Fibroblast of skin of right quadriceps (primary cell): ENCODE measurements at regions not wholly inside any gene's neighbourhood (a gene's known extent, or its start where the extent isn't known, plus 50 kb on each side); places are given as distances from the start of the nearest gene placed in this dataset.
"Not testable (repeated sequence)": the region's sequence is repeated elsewhere in the genome, so short reads cannot be mapped to it uniquely, and the experiment has no call there.

Experiments
- DNase-seq: peaks from one replicate; pipeline ENCODE4 v3.0.0-alpha.2; 2013

DNA sequence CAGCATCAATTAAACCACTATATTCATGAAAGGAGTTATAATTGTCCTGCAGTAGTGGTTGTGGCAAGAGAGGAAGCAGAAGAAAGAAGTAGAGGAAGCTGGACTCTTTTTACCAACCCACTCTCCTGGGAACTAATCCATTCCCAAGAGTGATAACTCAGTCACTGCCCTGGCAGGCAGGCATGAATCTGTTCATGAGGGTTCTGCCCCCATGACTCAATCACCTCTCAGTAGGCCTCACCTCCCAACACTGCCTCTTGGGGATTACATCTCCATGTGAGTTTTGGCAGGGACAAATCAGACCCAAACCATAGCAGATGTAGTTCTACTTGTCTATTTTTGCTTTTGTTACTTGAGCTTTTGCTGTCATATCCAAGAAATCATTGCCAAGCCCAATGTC is 232.7 kb upstream of the MAP2 start:
- no peak for DNase-seq

DNA sequence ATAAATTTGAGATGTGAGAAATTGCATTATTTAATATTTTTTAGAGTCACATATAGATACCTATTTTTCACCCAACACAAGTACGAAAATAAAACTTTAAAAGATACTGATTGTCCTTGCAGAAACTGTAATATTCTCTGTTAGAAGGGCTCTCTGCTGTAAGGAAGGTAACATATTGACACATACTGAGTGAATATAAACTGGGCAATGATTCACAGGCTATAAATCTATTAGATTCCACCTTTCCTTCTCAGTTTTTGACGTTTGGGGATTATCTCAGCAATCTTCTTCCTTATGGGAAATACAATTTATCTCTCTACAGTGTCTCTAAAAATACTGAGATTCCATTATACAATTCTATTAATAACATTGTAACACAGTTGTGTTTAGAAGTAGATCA is 229.1 kb upstream of the MAP2 start:
- DNase-seq: no peak

DNA sequence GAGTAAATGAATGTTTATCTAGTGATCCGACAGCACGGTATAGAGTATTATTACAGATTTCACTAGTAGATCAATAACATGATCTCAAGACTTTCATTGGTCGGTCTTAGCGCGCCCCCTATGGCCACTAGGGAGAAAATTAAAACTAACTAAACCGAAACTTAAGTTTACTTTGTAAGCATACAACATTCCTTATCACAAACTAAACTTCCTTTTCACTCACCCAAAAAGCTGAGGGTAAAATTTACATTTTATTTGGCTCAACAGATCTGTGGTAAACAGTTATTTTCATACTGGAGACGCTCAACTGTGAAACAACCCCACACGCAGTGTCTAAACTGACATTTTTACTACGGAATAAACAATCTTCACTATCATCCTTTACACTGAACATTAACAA is 215.6 kb upstream of the MAP2 start:
- DNase-seq: peak; percentile 5

DNA sequence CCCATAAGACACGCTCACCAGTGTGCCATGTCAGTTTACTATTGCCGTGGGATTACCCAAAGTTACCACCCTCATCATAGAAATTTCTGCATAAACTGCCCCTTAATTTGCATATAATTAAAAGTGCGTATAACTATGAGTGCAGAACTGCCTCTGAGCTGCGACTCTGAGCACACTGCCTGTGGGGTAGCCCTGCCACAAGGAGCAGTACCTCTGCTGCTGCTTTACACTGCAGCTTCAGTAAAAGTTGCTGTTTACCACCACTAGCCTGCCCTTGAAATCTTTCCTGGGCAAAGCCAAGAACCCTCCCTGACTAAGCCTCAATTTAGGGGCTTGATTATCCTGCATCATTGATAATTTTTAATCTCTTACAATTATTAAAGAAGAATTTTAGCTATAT is 213.9 kb upstream of the MAP2 start:
- no peak for DNase-seq

DNA sequence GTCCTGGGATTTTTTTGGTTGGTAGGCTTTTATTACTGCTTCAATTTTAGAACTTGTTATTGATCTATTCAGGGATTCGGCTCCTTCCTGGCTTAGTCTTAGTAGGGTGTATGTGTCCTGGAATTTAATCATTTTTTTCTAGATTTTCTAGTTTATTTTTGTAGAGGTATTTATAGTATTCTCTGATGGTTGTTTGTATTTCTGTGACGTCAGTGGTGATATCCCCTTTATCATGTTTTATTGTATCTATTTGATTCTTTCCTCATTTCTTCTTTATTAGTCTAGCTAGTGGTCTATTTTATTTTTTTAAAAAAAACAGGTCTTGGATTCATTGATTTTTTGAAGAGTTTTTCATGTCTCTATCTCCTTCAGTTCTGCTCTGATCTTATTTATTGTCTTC is 193.3 kb upstream of the MAP2 start:
- no peak for DNase-seq

DNA sequence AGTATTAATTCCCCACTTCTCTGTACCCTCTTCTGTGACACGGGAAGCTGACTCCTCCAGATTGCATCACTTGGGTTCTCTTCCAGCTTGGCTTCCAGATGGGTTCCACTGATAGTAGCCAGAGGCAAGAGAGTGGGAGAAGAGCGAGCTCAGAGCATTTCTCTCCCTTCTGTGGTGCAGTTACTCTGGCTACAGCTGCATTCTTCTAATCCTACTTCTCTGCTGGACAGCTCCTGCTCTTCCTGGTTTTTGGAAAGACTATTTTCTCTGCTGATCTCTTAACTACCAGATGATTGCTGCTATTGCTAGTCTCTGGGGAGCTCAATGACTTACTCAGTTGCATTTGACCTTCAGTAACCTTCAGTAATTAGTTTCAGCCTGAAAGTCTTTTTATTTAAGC is 187.5 kb upstream of the MAP2 start:
- no peak for DNase-seq

DNA sequence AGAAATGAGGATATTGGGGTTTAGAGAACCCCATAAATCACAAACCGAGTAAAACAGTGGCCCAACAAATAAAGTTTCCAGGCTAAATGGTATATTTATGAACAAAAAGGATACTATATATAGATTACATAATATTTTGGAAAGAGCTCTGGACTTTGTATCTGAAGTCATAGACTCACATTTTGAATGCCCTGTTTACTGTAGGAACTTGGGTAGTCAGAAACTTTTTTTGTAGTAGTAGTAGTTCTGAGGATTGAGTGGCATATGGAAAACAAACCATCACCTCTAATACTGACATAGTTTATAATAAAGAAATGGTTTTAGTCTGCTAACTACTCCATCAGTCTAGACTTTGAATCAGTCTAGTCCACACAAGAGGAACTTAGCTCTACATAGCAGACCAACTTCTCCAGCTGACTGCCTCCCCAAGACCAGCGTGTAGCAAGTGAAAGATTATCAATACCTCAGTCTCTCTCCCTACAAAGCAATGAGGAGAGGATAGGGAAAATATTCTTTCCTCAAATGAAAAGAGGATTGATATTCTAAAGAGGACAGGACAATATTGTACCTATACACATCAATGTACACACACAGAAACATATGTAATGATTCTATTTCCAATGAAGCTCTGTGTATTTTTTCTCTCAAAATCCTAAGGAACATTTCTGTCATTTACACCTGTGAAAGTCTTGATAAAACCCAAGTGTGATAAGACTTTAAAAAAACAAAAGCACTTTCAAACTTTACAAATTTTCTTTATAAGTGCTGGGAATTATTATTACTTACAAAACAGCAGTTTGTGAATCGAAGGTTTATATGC is 184.9 kb upstream of the MAP2 start:
- no peak for DNase-seq

DNA sequence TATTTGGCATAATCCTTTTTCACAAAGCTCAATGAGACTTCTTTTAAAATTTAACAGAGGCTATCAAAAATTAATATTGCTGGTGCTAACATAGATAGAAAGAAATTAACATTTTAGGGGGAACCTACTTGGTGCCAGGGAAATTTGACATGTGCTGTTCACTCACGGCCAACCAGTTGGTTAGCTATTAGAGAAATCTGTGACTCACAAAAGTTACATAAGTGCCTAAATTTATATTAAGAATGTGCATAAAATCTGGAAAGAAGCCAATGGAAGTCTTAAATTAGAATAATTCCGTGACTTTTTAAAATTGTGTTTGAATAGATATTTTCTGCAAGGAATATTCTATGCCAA is 184.3 kb upstream of the MAP2 start:
- DNase-seq: no peak

DNA sequence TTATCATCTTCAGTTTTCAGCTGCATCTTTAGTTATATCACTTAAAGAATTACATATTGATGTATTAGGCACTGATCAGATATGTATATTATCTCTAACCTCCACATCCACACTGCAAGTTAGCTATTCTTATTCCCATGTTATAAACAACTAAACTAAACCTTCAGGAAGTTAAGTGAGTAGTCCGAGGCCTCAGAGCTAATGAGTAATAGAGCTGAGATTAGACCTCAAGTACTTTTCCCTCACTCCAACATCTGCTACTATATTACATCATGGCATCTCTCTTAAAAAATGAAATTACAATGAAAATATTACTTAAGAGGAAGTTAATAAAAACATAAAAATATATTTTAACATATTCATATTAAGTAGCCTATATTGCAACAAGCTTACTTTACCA is 183.6 kb upstream of the MAP2 start:
- no peak for DNase-seq

DNA sequence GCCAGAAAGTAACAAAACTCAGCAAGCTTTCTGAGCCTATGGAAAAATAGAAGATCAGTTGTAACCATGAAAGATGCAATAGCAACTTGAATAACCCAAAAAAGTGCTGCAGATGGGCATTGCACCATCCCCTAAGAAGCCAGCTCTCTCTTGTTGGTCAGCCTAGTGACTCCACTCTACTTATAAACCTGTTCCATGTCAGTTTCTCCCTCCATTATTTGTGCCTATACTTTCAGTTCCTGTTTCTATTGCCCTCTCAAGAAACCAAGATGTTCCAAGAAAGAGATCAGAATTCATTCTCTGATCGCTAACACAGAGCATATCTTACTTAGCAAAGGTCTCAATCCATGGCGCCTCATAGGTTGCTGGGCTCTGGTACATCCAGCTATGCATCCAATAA is 170.3 kb upstream of the MAP2 start:
- no peak for DNase-seq

DNA sequence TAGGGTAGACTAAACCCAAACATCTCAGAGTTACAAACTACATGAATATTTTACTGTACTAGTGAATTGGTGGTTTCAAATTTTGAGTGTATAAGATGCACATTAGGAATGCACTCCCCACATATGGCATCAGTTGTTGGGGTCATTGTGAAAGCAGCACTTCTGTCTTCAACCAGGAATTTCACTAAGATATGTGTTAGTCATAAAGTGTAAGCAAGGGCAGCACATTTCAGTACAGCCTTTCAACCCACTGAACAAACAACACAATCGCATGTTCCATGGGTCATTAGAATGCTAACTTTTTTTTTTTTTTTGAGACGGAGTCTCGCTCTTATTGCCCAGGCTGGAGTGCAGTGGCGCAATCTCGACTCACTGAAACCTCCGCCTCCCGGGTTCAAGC is 164.1 kb upstream of the MAP2 start:
- no peak for DNase-seq

DNA sequence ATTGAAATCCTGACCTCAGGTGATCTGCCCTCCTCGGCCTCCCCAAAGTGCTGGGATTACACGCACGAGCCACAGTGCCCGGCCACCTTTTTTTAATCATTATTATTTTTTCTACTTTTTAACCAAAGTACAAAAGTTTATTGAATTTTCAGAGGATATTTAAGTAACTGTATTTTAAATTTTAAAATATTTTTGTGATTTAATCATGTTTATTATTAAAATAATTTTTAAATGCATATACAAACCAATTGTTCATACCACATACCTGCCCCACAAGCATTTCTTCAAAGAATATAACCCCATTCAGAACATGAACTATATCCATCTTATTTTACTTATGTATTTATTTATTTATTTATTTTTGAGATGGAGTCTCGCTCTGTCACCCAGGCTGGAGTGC is 163.6 kb upstream of the MAP2 start:
- DNase-seq: no peak

DNA sequence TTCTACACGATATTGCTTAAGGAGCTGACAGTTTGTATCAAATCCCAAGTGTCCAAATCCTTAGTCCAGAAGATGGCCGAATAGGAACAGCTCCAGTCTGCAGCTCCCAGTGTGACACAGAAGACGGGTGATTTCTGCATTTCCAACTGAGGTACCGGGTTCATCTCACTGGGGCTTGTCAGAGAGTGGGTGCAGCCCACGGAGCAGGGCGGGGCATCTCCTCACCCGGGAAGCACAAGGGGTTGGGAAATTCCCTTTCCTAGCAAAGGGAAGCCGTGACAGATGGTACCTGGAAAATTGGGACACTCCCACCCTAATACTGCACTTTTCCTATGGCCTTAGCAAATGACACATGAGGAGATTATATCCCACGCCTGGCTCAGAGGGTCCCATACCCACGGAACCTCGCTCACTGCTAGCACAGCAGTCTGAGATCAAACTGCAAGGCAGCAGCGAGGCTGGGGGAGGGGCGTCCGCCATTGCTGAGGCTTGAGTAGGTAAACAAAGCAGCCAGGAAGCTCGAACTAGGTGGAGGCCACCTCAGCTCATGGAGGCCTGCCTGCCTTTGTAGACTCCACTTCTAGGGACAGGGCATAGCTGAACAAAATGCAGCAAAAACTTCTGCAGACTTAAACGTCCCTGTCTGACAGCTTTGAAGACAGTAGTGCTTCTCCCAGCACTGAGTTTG is 162.3 kb upstream of the MAP2 start:
- not testable (repeated sequence) for DNase-seq

DNA sequence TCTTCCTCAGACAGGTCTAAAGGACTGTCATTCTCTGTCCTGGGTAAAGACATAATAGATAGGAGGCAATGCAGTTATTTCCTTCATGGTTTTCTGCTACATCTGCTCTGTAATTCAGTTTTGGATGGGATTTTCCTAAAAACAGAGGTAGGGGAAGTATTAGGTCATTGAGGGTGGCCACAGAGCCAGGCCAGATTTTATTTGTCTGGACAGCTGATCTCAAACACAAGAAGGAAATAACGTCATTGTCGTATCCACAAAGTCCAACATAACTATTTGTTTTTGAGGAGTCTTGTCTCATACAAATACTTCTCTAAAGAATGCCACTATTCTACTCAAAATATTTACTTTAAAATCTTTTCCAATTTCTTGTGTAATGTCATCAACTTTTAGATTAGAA is 154.8 kb upstream of the MAP2 start:
- no peak for DNase-seq

DNA sequence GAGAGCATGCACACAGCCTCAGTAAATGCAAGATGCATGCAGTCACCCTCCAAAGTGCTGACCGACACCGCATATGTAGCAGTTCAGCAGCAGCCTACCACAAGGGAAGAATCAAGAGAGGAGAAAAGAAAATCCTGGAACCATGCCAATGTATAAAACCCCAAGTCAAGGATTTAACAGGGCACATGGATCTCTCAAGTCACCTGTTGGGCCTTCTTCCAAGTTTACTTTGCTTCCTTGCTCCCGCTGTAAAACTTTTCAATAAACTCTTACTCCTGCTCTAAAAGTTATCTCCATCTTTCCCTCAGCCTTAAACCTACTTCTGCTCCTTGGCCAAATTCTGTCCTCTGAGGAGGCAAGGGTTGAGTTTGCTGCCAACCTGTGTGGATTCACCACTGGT is 147.8 kb upstream of the MAP2 start:
- no peak for DNase-seq

DNA sequence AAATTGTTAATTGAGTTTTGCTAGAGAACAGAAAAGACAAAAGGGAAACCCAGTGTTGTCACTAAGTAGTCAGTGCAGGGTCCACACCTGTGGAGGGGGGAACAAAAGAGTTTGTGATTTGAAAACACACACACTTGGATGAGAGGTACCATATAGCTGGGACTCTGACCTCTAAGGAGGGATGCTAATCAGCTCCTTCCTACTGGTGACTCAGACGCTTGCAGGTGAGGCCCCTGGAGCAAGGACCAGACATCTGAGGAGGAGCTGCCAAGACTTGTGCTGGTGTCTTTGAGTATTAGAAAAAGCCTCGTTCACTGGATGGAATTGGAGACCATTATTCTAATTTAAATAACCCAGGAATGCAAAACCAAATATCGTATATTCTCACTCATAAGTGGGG is 146.4 kb upstream of the MAP2 start:
- no peak for DNase-seq

DNA sequence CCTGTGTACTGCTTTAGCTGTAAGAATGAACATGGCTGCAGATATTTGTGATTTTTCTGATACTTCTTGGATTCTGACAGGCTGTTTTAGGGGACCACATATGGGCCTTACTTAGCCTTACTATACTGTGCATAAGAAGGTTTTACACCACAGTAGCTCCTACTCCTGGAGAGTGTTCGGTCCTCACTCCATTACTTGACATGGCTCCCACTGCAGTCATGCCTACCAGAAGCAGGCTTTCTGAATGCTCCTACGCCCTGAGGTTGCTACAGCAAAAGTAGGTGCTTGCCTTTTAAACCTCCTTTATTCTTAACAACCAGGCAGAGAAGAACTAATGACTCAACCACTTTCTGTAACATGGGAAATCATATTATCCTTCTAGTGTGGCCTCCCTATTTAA is 125.2 kb upstream of the MAP2 start:
- no peak for DNase-seq

DNA sequence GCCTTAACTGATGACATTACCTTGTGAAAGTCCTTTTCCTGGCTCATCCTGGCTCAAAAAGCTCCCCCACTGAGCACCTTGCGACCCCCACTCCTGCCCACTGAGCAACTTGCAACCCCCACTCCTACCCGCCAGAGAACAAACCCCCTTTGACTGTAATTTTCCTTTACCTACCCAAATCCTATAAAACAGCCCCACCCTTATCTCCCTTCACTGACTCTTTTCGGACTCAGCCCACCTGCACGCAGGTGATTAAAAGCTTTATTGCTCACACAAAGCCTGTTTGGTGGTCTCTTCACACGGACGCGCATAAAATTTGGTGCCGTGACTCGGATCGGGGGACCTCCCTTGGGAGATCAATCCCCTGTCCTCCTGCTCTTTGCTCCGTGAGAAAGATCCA is 124.4 kb upstream of the MAP2 start:
- DNase-seq: not testable (repeated sequence)

DNA sequence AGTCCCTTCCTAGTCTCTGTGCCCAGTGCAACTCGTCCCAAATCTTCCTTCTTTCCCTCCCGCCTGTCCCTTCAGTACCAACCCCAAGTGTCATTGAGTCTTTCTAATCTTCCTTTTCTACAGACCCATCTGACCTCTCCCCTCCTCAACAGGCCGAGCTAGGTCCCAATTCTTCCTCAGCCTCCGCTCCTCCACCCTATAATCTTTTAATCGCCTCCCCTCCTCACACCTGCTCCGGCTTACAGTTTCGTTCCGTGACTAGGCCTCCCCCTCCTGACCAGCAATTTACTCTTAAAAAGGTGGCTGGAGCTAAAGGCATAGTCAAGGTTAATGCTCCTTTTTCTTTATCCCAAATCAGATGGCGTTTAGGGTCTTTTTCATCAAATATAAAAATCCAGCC is 123.1 kb upstream of the MAP2 start:
- not testable (repeated sequence) for DNase-seq

DNA sequence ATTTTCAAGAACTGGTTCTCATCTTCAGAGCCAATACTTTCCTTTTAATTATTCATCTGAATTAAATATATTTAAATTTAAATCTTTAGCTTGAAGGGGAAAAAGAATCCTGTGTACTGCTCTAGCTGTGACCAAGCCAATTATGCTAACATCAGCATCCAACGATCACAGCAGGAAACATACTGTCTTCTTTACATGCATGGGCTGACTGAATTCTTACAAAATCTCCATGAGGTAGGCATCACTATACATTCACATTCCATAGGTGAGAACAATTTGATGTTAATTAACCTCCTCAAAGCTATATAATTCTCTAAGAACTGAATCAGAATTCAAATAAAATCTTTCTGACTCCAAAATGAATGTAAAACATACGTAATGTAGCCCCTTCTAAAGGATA is 118.8 kb upstream of the MAP2 start:
- no peak for DNase-seq

DNA sequence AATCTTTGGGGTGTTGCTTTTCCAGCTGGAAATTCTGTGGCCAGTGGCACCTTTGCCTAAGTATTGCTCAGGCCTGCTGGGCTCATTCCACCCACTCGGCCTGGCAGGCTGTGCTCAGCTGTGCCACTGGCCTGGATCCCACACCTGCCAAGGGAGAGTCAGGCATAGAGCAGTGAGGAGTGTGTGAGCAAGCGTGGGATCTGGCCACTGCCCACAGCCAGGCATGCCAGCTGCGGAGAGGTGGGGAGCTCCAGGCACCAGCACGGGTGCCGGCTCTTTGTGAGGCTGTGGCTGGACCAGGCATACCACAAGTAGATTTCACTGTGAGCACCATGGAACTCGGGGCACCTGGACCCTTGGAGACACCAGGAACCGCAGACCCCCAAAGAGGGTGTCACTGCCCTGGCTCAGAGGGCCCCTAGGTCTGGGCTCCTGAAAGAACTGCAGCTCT is 118.1 kb upstream of the MAP2 start:
- no peak for DNase-seq

DNA sequence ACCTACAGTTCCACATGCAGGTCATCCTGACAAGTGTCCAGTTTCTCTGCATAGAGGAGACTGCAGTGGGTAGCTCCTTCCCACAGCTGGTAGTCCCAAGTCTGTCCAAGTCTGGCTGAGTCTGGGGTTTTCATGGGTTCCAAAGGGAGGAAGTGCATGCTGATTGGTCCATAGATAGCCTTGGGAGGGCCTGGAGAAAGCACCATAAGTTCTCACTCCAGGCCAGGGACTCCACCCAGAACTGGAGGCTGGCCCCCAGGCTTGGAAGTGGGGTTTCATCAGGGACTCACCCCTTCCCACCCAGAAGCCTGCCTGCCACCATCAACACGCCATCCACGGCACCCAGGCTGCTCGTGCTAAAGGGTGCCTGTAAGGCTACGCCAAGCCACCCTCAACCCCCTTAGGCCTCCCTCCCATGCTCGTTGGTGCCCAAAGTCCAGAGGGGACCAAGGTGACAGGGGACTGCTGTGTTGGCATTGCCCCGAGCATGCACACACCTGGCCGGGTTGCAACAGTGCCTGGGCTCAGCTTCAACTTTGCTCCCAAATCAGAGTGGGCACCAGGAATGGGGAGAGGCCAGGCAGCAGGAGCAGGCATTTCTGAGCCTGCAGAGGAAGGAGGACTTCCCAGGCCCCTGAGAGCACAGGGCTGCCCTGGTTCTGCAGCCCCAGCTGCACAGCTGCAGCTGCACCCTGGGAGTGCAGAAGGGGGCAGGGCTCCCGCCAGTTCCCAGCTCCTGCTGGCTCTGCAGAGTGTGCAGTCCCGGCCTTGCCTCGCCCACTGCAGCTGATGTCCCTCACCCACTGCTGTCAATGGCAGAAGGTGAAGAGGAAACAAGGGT is 116.5 kb upstream of the MAP2 start:
- DNase-seq: no peak

DNA sequence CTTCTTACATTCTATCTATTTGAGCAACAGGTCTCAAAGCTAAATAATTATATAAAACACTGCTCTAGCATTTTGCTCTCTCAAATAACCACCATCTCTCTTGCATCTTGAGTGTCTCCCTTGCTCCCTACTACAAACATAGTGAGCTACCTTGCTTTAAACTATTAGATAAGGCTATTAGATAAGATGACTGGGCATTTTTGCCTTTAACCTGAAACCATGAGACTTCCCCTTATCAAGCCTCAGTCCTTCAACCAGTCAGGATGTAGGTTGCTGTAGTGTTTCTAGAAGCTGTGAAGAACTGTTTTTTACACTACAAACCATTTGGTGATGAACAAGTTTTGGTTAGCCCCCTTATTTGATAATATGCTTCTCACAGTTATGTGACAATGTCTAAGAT is 115.4 kb upstream of the MAP2 start:
- DNase-seq: no peak

DNA sequence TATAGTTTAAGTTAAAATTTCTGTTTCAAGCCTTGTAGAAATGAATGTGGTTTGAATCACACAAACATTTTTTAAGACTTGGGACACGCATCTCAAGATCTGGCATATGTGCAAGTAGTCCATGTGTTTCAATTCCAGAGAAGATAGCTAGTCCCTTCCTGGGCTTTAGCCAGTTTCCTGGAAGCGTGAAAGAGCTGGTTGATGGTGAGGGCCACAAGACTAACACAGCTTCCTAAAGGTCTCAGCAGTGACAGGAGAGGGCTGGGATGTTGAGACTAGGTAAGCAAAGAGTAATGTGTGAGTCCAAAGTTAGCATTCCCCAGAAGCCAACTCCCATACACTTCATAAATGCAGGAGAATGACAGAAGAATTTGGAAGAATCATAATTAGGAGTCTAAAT is 111.9 kb upstream of the MAP2 start:
- DNase-seq: no peak
